B cell (primary cell): ENCODE measurements at regions not wholly inside any gene's neighbourhood (a gene's known extent, or its start where the extent isn't known, plus 50 kb on each side); places are given as distances from the start of the nearest gene placed in this dataset.

Experiments used
- CTCF ChIP-seq: fragments of 200-600 bp; IDR thresholded peaks from one replicate; pipeline ENCODE4 v1.8.0; 2022; ENCODE audit warnings: antibody characterized with exemption, mild to moderate bottlenecking
- EZH2 ChIP-seq: IDR thresholded peaks from 2 replicates; pipeline ENCODE4 v1.6.1; 2012; ENCODE audit warnings: borderline replicate concordance, low read depth, mild to moderate bottlenecking, moderate library complexity, low read length; ENCODE audit not compliant: insufficient read depth, poor library complexity, severe bottlenecking

- no peak for TF ChIP-seq CTCF
- TF ChIP-seq EZH2, result no peak
Measured at GRCh38 chr21:15592957-15593356, 136.8 kb upstream of the USP25 start.
